ENCODE measurements at regions not wholly inside any gene's neighbourhood (a gene's known extent, or its start where the extent isn't known, plus 50 kb on each side); places are given as distances from the start of the nearest gene placed in this dataset.
A peak's percentile ranks its signal among the peaks of the same experiment; 100 is the strongest.

GRCh38 chr1:199550199-199551065 lies 477.1 kb upstream of the NR5A2 start:
- TF ChIP-seq CTCF (conservative IDR thresholded peaks at IDR 0.05; ENCODE audit: low read depth, low read length) = peak; percentile 65
- TF ChIP-seq EZH2 (IDR thresholded peaks at IDR 0.05; ENCODE audit: borderline replicate concordance, low read depth, low read length, poor library complexity, severe bottlenecking) = no peak

All from A673 (cell line).